Adrenal gland (tissue), 5 donors: ENCODE measurements at regions not wholly inside any gene's neighbourhood (a gene's known extent, or its start where the extent isn't known, plus 50 kb on each side); places are given as distances from the start of the nearest gene placed in this dataset.

Experiments
- POLR2A ChIP-seq, 2 donors: fragments of 450-650 bp; IDR thresholded peaks; one replicate each; pipeline ENCODE4 v1.6.1; 2017; ENCODE audit warnings: antibody characterized with exemption in 2 of 2, mild to moderate bottlenecking in 2 of 2, moderate library complexity in 1 of 2
- TF ChIP-seq, protein P1 (sequence below), 6 experiments: fragments of 450-650 bp in 4 of 6; fragments of 200-600 bp in 2 of 6; sonication (generic) in 1 of 6; IDR thresholded peaks; 1 replicate in 5 of 6; 2 replicates in 1 of 6; pipeline versions ENCODE4 v1.5.1 to v1.8.0; 2016 to 2021; ENCODE audit warnings: antibody characterized with exemption in 6 of 6, mild to moderate bottlenecking in 2 of 6, moderate library complexity in 1 of 6
- donor health status: DM: no; HTN: no; CAD: no.

DNA sequence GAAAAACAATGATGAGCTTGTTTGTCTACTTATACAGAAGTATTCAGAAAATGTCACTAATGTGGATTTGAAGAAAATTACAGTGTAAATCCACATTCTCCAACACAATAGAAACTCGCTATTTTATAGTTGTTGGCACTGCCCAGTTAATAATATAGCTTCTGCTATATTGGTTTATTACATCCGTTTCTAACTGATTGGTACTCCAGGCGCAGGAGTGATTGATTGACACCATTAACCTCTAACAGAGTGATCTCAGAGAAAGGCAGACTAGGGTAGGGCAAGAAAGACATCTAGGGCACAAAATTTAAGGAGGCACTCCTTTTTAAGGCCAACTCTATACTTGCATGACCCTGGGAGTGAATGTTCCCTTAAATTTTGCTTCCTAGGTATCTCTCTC lies 84.0 kb upstream of the MIER3 start:
- TF ChIP-seq POLR2A (IDR thresholded peaks at IDR 0.05) = no peak
- TF ChIP-seq, protein P1, sequence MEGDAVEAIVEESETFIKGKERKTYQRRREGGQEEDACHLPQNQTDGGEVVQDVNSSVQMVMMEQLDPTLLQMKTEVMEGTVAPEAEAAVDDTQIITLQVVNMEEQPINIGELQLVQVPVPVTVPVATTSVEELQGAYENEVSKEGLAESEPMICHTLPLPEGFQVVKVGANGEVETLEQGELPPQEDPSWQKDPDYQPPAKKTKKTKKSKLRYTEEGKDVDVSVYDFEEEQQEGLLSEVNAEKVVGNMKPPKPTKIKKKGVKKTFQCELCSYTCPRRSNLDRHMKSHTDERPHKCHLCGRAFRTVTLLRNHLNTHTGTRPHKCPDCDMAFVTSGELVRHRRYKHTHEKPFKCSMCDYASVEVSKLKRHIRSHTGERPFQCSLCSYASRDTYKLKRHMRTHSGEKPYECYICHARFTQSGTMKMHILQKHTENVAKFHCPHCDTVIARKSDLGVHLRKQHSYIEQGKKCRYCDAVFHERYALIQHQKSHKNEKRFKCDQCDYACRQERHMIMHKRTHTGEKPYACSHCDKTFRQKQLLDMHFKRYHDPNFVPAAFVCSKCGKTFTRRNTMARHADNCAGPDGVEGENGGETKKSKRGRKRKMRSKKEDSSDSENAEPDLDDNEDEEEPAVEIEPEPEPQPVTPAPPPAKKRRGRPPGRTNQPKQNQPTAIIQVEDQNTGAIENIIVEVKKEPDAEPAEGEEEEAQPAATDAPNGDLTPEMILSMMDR (IDR thresholded peaks at IDR 0.05) = no peak
